SK-N-SH (cell line): ENCODE measurements at regions not wholly inside any gene's neighbourhood (a gene's known extent, or its start where the extent isn't known, plus 50 kb on each side); places are given as distances from the start of the nearest gene placed in this dataset.

ENCODE experiments used
- JUND ChIP-seq: IDR thresholded peaks from 2 replicates; pipeline ENCODE4 v1.4.0; 2012
- POLR2AphosphoS5 ChIP-seq: IDR thresholded peaks from 2 replicates; pipeline ENCODE4 v1.6.1; 2012; ENCODE audit warnings: low read depth, low read length
- SMC3 ChIP-seq: IDR thresholded peaks from 2 replicates; pipeline ENCODE4 v1.6.1; 2012; ENCODE audit warnings: low read depth, low read length, improper control_type of control experiment
- TCF12 ChIP-seq: IDR thresholded peaks from 2 replicates; pipeline ENCODE4 v1.4.0; 2012
- TF ChIP-seq, protein P1 (sequence below): IDR thresholded peaks from 2 replicates; pipeline ENCODE4 v1.6.1; 2012; ENCODE audit warnings: mild to moderate bottlenecking, low read depth, low read length, moderate library complexity
- TF ChIP-seq, protein P2 (sequence below): fragments of 200-600 bp; sonication (generic); IDR thresholded peaks from 2 replicates; pipeline ENCODE4 v1.6.1; 2017; ENCODE audit warnings: antibody characterized with exemption, mild to moderate bottlenecking, moderate library complexity
- TF ChIP-seq, protein P3 (sequence below): IDR thresholded peaks from 2 replicates; pipeline ENCODE4 v1.4.0; 2012; ENCODE audit warnings: low read depth

DNA sequence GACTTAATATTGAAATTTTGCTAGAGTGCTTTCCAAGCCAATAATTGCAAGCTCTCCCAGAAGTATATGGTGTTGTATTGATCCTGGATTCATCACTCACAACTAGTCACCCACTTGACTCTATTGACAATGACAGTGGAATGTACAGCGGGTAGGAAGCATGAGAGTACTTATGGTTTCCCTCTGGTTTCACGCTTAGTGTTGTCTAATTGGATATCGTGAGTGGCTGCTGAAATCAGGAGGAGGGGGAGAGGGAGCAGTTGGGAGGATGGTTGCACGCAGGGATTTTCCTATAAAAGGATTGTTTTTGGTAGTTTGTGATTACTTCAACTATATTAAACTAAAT lies 1819.5 kb upstream of the TENM3 start:
- no peak for TF ChIP-seq TCF12
- no peak for TF ChIP-seq POLR2AphosphoS5
- TF ChIP-seq, protein P1, sequence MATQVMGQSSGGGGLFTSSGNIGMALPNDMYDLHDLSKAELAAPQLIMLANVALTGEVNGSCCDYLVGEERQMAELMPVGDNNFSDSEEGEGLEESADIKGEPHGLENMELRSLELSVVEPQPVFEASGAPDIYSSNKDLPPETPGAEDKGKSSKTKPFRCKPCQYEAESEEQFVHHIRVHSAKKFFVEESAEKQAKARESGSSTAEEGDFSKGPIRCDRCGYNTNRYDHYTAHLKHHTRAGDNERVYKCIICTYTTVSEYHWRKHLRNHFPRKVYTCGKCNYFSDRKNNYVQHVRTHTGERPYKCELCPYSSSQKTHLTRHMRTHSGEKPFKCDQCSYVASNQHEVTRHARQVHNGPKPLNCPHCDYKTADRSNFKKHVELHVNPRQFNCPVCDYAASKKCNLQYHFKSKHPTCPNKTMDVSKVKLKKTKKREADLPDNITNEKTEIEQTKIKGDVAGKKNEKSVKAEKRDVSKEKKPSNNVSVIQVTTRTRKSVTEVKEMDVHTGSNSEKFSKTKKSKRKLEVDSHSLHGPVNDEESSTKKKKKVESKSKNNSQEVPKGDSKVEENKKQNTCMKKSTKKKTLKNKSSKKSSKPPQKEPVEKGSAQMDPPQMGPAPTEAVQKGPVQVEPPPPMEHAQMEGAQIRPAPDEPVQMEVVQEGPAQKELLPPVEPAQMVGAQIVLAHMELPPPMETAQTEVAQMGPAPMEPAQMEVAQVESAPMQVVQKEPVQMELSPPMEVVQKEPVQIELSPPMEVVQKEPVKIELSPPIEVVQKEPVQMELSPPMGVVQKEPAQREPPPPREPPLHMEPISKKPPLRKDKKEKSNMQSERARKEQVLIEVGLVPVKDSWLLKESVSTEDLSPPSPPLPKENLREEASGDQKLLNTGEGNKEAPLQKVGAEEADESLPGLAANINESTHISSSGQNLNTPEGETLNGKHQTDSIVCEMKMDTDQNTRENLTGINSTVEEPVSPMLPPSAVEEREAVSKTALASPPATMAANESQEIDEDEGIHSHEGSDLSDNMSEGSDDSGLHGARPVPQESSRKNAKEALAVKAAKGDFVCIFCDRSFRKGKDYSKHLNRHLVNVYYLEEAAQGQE = no peak
- TF ChIP-seq, protein P2, sequence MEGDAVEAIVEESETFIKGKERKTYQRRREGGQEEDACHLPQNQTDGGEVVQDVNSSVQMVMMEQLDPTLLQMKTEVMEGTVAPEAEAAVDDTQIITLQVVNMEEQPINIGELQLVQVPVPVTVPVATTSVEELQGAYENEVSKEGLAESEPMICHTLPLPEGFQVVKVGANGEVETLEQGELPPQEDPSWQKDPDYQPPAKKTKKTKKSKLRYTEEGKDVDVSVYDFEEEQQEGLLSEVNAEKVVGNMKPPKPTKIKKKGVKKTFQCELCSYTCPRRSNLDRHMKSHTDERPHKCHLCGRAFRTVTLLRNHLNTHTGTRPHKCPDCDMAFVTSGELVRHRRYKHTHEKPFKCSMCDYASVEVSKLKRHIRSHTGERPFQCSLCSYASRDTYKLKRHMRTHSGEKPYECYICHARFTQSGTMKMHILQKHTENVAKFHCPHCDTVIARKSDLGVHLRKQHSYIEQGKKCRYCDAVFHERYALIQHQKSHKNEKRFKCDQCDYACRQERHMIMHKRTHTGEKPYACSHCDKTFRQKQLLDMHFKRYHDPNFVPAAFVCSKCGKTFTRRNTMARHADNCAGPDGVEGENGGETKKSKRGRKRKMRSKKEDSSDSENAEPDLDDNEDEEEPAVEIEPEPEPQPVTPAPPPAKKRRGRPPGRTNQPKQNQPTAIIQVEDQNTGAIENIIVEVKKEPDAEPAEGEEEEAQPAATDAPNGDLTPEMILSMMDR = no peak
- TF ChIP-seq, protein P3, sequence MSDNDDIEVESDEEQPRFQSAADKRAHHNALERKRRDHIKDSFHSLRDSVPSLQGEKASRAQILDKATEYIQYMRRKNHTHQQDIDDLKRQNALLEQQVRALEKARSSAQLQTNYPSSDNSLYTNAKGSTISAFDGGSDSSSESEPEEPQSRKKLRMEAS = no peak
- no peak for TF ChIP-seq SMC3
- TF ChIP-seq JUND = no peak
